GM23338 (cell line): ENCODE measurements at regions not wholly inside any gene's neighbourhood (a gene's known extent, or its start where the extent isn't known, plus 50 kb on each side); places are given as distances from the start of the nearest gene placed in this dataset.

ENCODE experiments used
- ATAC-seq: fragments of 200-7000 bp; cut with Tn5 transposase; 3 replicates; pipeline ENCODE4 v1.9.1; 2020
- DNase-seq: peaks from one replicate; pipeline ENCODE4 v3.0.0-alpha.2; 2015; ENCODE audit warnings: low spot score
- H2AFZ ChIP-seq: fragments of 200-600 bp; sonication (generic); 2 replicates; pipeline ENCODE4 v1.8.0; 2016; ENCODE audit warnings: antibody characterized with exemption, mild to moderate bottlenecking, moderate library complexity
- H3F3A ChIP-seq: fragments of 200-600 bp; sonication (generic); replicated peaks from 2 replicates; pipeline ENCODE4 v1.8.0; 2017; ENCODE audit warnings: antibody characterized with exemption, mixed run types, low read depth
- H3K27ac ChIP-seq: fragments of 200-600 bp; sonication (generic); 2 replicates; pipeline ENCODE4 v1.6.1; 2016; ENCODE audit warnings: low read depth
- H3K27me3 ChIP-seq: fragments of 200-600 bp; sonication (generic); 2 replicates; pipeline ENCODE4 v1.8.0; 2016; ENCODE audit warnings: mild to moderate bottlenecking, mixed run types, moderate library complexity; ENCODE audit not compliant: insufficient read depth
- H3K36me3 ChIP-seq: fragments of 200-600 bp; sonication (generic); 2 replicates; pipeline ENCODE4 v1.8.0; 2016; ENCODE audit warnings: mild to moderate bottlenecking; ENCODE audit not compliant: insufficient read depth
- H3K4me1 ChIP-seq: fragments of 200-600 bp; sonication (generic); 2 replicates; pipeline ENCODE4 v1.8.0; 2016; ENCODE audit warnings: mild to moderate bottlenecking, moderate library complexity; ENCODE audit not compliant: insufficient read depth
- H3K4me2 ChIP-seq: fragments of 200-600 bp; sonication (generic); 2 replicates; pipeline ENCODE4 v1.7.1; 2017; ENCODE audit warnings: mixed run types
- H3K4me3 ChIP-seq: fragments of 200-600 bp; sonication (generic); 2 replicates; pipeline ENCODE4 v1.6.1; 2016; ENCODE audit warnings: mixed run types
- H3K79me2 ChIP-seq: fragments of 200-600 bp; sonication (generic); replicated peaks from 2 replicates; pipeline ENCODE4 v1.8.0; 2017; ENCODE audit warnings: mild to moderate bottlenecking; ENCODE audit not compliant: insufficient read depth
- H3K9me2 ChIP-seq: fragments of 200-600 bp; sonication (generic); 2 replicates; pipeline ENCODE4 v1.8.0; 2017; ENCODE audit not compliant: insufficient read depth
- H4K20me1 ChIP-seq: fragments of 200-600 bp; sonication (generic); replicated peaks from 2 replicates; pipeline ENCODE4 v1.8.0; 2017; ENCODE audit warnings: mild to moderate bottlenecking; ENCODE audit not compliant: insufficient read depth
- H3K27ac Mint-ChIP-seq: 2 replicates; pipeline ENCODE4 v1.8.0; 2020; ENCODE audit warnings: inconsistent platforms, mild to moderate bottlenecking, moderate library complexity, mixed read lengths
- H3K27me3 Mint-ChIP-seq: 3 replicates; pipeline ENCODE4 v1.8.0; 2022; ENCODE audit warnings: low read depth, mild to moderate bottlenecking, moderate library complexity, mixed read lengths, inconsistent platforms; ENCODE audit not compliant: insufficient read depth, poor library complexity
- H3K36me3 Mint-ChIP-seq: 3 replicates; pipeline ENCODE4 v1.8.0; 2021; ENCODE audit warnings: low read depth, mild to moderate bottlenecking, inconsistent platforms, moderate library complexity, mixed read lengths
- H3K4me1 Mint-ChIP-seq: 3 replicates; pipeline ENCODE4 v1.8.0; 2020; ENCODE audit warnings: mild to moderate bottlenecking, inconsistent platforms, mixed read lengths
- H3K4me3 Mint-ChIP-seq: 3 replicates; pipeline ENCODE4 v1.8.0; 2021; ENCODE audit warnings: moderate library complexity, mild to moderate bottlenecking, inconsistent platforms, mixed read lengths
- H3K9me3 Mint-ChIP-seq: 3 replicates; pipeline ENCODE4 v1.8.0; 2020; ENCODE audit warnings: moderate library complexity, mild to moderate bottlenecking, inconsistent platforms, mixed read lengths
- NANOG ChIP-seq: IDR thresholded peaks from 2 replicates; pipeline ENCODE4 v1.6.1; 2016; ENCODE audit warnings: antibody characterized with exemption, borderline replicate concordance
- ZNF331 ChIP-seq: fragments of 250-450 bp; sonication (Bioruptor Pico); IDR thresholded peaks from 2 replicates; pipeline ENCODE4 v1.5.0; 2020; ENCODE audit warnings: low read depth, mild to moderate bottlenecking, moderate library complexity
- ZNF462 ChIP-seq: fragments of 250-450 bp; sonication (Bioruptor Pico); IDR thresholded peaks from 2 replicates; pipeline ENCODE4 v1.5.0; 2020; ENCODE audit warnings: mild to moderate bottlenecking, moderate library complexity

- no peak for ATAC-seq
- Histone ChIP-seq H3K27me3 (no peaks in the 10 kb centered on the region), H2AFZ (no peak overlapping the region), H3K9me2 (no peaks in the 10 kb centered on the region), H3F3A (no peaks in the 10 kb centered on the region), H3K4me3 (no peak overlapping the region), H3K4me2 (no peak overlapping the region), H3K36me3 (no peaks in the 10 kb centered on the region), H3K4me1 (peaks cover 17% of the 10 kb centered on the region), H3K27ac (no peak overlapping the region; the same call in 1 of the 2 replicates), H3K79me2 (no peaks in the 10 kb centered on the region), H4K20me1 (no peaks in the 10 kb centered on the region)
- H3K27me3 Mint-ChIP-seq = peaks cover 1% of the 10 kb centered on the region
- peak overlapping the region; percentile 10; the same call in 1 of the 2 replicates for H3K27ac Mint-ChIP-seq
- TF ChIP-seq NANOG (0 out of 2 replicates have a peak, but pooled peaks have one; percentile 32), ZNF331 (CRISPR knock-in tag) (no peak)
- 0 out of 3 replicates have a peak, but pooled peaks cover 3% of the 10 kb centered on the region for H3K9me3 Mint-ChIP-seq
- H3K36me3 Mint-ChIP-seq = peaks cover 3% of the 10 kb centered on the region; the same call in 1 of the 3 replicates
- peaks cover 17% of the 10 kb centered on the region; the same call in 2 of the 3 replicates for H3K4me1 Mint-ChIP-seq
- H3K4me3 Mint-ChIP-seq = no peak overlapping the region
- peak; percentile 16 for DNase-seq
Measured at GRCh38 chr21:14722841-14723483, 176.8 kb upstream of the SAMSN1 start.

GRCh38 chr21:14720237-14720636 lies 174.1 kb upstream of the SAMSN1 start:
- Histone ChIP-seq H3K36me3 (no peaks in the 10 kb centered on the region), H3K79me2 (no peaks in the 10 kb centered on the region), H3K4me3 (no peak overlapping the region), H4K20me1 (no peaks in the 10 kb centered on the region), H3K27me3 (no peaks in the 10 kb centered on the region), H3K4me2 (no peak overlapping the region), H3K27ac (no peak overlapping the region), H2AFZ (no peak overlapping the region), H3F3A (no peaks in the 10 kb centered on the region), H3K4me1 (no peaks in the 10 kb centered on the region; the same call in 1 of the 2 replicates), H3K9me2 (no peaks in the 10 kb centered on the region; the same call in 1 of the 2 replicates)
- Mint-ChIP-seq H3K9me3 (0 out of 3 replicates have a peak, but pooled peaks cover 3% of the 10 kb centered on the region), H3K36me3 (peaks cover 3% of the 10 kb centered on the region; the same call in 1 of the 3 replicates), H3K4me1 (peaks cover 6% of the 10 kb centered on the region; the same call in 2 of the 3 replicates), H3K27me3 (peaks cover 1% of the 10 kb centered on the region), H3K4me3 (no peak overlapping the region), H3K27ac (no peak overlapping the region)
- no peak for TF ChIP-seq ZNF462 (CRISPR knock-in tag)
- DNase-seq (no peak), ATAC-seq (no peak)
